Thyroid gland (tissue), 4 donors: ENCODE measurements at regions not wholly inside any gene's neighbourhood (a gene's known extent, or its start where the extent isn't known, plus 50 kb on each side); places are given as distances from the start of the nearest gene placed in this dataset.

ENCODE experiments used
- DNase-seq, 2 donors: peaks; one replicate each; pipeline ENCODE4 v3.0.0-alpha.2; 2019
- H3K27ac ChIP-seq, 3 donors: fragments of 200-600 bp; sonication (generic); 1 replicate in 2 of 3; 2 replicates in 1 of 3; pipeline ENCODE4 v1.5.1; 2016 to 2019; ENCODE audit warnings: mild to moderate bottlenecking in 1 of 3, moderate library complexity in 1 of 3
- H3K27me3 ChIP-seq: fragments of 200-600 bp; sonication (generic); one replicate; pipeline ENCODE4 v1.5.1; 2019
- H3K36me3 ChIP-seq, 2 donors: fragments of 200-600 bp; sonication (generic); one replicate each; pipeline ENCODE4 v1.5.1; 2016 to 2019
- H3K4me1 ChIP-seq, 2 donors: fragments of 200-600 bp; sonication (generic); one replicate each; pipeline ENCODE4 v1.5.1; 2017 to 2019
- H3K4me3 ChIP-seq, 3 donors: fragments of 200-600 bp; sonication (generic); replicated peaks in 1 of 3; 1 replicate in 2 of 3; 2 replicates in 1 of 3; pipeline ENCODE4 v1.5.1; 2016; ENCODE audit warnings: mild to moderate bottlenecking in 1 of 3
- H3K9me3 ChIP-seq: fragments of 200-600 bp; sonication (generic); one replicate; pipeline ENCODE4 v1.5.1; 2017
- POLR2A ChIP-seq, 2 donors: fragments of 450-650 bp; IDR thresholded peaks; one replicate each; pipeline ENCODE4 v1.6.1; 2017; ENCODE audit warnings: antibody characterized with exemption in 2 of 2, mild to moderate bottlenecking in 2 of 2, moderate library complexity in 1 of 2
- WGBS, 2 donors: methylation state at CpG; one replicate each; pipeline ENCODE4 v1.1.5; 2017; 5-methylcytosine and 5-hydroxymethylcytosine counted together
- intact Hi-C: fragments of 100-400 bp; cut with DNase I; formaldehyde crosslinking; loops from one replicate; pipeline ENCODE4 v1.15.1; 2023
- TF ChIP-seq, protein P1 (sequence below), 6 experiments: fragments of 200-600 bp in 3 of 6; fragments of 450-650 bp in 3 of 6; sonication (generic) in 3 of 6; IDR thresholded peaks; one replicate each; pipeline ENCODE4 v1.5.1; 2016 to 2019; ENCODE audit warnings: antibody characterized with exemption in 6 of 6, mild to moderate bottlenecking in 2 of 6, inconsistent platforms in 1 of 6, moderate library complexity in 1 of 6

DNA sequence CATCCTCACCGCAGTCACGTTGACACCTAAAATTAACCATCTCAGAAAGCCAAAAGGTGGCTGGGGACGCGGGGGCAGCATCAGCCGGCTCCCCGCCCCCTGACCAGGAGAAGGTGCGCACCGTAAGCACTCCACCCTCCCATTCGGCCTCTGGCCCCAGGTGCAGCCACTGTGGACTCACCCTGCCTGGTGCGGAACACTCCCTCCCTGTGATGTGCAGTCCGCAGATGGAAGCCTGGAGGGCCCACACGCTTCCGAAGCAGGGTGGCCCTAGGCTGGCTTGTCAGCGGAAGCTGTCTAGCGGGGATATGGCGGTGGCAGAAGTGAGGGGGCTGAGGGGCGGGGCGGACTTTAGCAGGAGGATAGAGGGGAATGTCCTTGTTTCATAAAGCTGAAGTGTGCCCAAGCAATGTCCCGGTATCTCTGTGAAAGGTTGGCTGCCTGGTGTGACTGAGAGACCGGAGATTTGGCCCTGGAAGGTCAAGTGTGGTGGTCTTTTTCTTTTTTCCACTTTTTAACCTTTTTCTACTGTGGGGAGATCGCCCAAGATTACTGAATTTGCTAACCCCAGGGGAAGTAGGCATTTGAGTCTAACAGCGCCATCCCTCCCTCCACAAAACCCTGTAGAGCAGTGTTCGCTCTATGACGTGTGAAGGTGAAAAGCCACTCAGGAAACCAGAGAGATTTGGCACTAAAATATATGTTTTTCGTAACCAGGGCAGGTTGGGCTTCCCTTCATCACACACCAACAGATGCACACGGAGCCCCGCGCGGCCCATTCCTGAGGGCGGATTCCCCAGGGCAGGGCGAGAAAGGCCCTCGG lies 74.7 kb downstream of the CXCL12 start:
- H3K4me3 ChIP-seq = no peak overlapping the region
- no peaks in the 10 kb centered on the region for H3K9me3 ChIP-seq
- 90 to 92% methylated on average over 28 to 29 of the region's 32 CpGs for WGBS, 2 donors
- H3K27me3 ChIP-seq = no peaks in the 10 kb centered on the region
- TF ChIP-seq, protein P1, sequence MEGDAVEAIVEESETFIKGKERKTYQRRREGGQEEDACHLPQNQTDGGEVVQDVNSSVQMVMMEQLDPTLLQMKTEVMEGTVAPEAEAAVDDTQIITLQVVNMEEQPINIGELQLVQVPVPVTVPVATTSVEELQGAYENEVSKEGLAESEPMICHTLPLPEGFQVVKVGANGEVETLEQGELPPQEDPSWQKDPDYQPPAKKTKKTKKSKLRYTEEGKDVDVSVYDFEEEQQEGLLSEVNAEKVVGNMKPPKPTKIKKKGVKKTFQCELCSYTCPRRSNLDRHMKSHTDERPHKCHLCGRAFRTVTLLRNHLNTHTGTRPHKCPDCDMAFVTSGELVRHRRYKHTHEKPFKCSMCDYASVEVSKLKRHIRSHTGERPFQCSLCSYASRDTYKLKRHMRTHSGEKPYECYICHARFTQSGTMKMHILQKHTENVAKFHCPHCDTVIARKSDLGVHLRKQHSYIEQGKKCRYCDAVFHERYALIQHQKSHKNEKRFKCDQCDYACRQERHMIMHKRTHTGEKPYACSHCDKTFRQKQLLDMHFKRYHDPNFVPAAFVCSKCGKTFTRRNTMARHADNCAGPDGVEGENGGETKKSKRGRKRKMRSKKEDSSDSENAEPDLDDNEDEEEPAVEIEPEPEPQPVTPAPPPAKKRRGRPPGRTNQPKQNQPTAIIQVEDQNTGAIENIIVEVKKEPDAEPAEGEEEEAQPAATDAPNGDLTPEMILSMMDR (IDR thresholded peaks at IDR 0.05) = no peak
- TF ChIP-seq POLR2A (IDR thresholded peaks at IDR 0.05) = no peak
- DNase-seq = no peak
- intact Hi-C loops = loop anchor here (5.0 kb wide), 3 partner anchors 77 to 638 kb away; partner anchors contain the start of gene CXCL12
- H3K36me3 ChIP-seq = no peaks in the 10 kb centered on the region
- H3K4me1 ChIP-seq = peaks cover 4 to 16% of the 10 kb centered on the region in 2 donors
- H3K27ac ChIP-seq = no peak overlapping the region

DNA sequence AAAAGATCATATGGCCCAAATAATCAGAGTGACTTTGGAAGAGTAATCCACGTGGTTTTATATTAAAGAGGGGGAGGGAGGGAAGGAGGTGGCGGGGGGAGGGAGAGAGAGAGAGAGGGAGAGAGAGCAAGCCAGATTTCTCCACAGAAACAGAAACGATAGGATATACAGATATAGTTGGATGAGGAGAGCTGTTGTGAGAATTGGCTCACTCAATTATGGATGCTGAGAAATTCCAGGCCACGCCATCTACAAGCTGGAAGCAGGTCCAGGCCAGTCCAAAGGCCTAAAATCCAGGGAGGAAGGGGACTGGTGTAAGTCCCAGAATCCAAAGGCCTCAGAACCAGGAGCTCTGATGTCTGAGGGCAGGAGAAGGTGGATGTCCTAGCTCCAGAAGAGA lies 75.5 kb downstream of the CXCL12 start:
- intact Hi-C loops = no loop called here
- no peak overlapping the region for H3K4me3 ChIP-seq
- TF ChIP-seq, protein P1 (IDR thresholded peaks at IDR 0.05) = no peak
- no peak for TF ChIP-seq POLR2A (IDR thresholded peaks at IDR 0.05)
- no peaks in the 10 kb centered on the region for H3K27me3 ChIP-seq
- WGBS, 2 donors = 63 to 82% methylated on average over 4 of the region's 4 CpGs
- no peaks in the 10 kb centered on the region for H3K36me3 ChIP-seq
- H3K9me3 ChIP-seq = no peaks in the 10 kb centered on the region
- peaks cover 4 to 15% of the 10 kb centered on the region in 2 donors for H3K4me1 ChIP-seq
- DNase-seq = no peak
- H3K27ac ChIP-seq = no peak overlapping the region

DNA sequence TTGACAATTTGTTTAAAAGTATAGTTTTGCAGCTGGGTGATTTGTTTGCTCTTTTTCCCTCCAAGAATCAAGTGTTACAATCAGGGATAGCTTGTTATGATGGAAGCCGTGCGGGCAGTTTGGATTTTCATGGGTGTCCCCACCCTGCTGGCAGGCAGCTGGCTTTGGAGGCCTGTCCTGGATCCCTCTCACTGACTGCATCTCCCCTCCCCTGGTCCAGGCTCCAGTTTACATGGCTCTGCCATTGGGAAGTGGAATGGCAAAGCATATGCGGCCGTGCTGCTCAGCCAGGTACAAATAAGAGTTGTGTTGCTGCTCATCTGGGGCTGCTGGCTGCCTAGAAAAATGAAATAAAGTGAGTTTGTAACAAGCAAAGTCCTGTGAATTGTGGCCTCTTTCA lies 76.0 kb downstream of the CXCL12 start:
- Histone ChIP-seq H3K4me3 (no peak overlapping the region), H3K9me3 (no peaks in the 10 kb centered on the region), H3K36me3 (no peaks in the 10 kb centered on the region), H3K4me1 (peaks cover 4 to 11% of the 10 kb centered on the region in 2 donors), H3K27ac (no peak overlapping the region), H3K27me3 (no peaks in the 10 kb centered on the region)
- DNase-seq = no peak
- 91 to 97% methylated on average over 4 of the region's 4 CpGs for WGBS, 2 donors
- TF ChIP-seq, protein P1 (IDR thresholded peaks at IDR 0.05) = no peak
- TF ChIP-seq POLR2A (IDR thresholded peaks at IDR 0.05) = no peak
- intact Hi-C loops = no loop called here

DNA sequence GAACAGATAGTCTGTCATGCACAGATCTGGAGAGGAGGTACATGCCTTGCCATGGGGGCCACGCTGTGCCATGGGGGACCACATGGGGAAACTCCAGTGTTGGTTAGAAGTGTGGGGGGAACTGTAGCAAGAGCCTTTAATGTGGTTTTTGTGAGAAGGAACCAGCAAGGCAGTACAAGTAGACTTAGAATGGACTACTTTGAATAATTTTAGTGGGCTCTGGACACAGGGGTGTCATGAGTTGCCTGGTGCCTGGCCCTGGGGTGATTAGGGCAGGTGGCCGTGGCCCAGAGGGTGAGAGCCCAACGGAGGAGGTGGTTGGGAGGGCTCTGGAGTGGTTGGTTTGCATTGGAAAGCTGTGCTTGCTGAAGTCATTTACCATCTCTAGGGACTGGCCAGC lies 77.2 kb downstream of the CXCL12 start:
- intact Hi-C loops = no loop called here
- no peaks in the 10 kb centered on the region for H3K36me3 ChIP-seq
- 87 to 100% methylated on average over 3 of the region's 3 CpGs for WGBS, 2 donors
- H3K27me3 ChIP-seq = no peaks in the 10 kb centered on the region
- no peak overlapping the region for H3K27ac ChIP-seq
- DNase-seq = no peak
- H3K4me3 ChIP-seq = no peak overlapping the region
- TF ChIP-seq, protein P1 (IDR thresholded peaks at IDR 0.05) = no peak
- TF ChIP-seq POLR2A (IDR thresholded peaks at IDR 0.05) = no peak
- peaks cover 4 to 8% of the 10 kb centered on the region in 2 donors for H3K4me1 ChIP-seq
- H3K9me3 ChIP-seq = no peaks in the 10 kb centered on the region

DNA sequence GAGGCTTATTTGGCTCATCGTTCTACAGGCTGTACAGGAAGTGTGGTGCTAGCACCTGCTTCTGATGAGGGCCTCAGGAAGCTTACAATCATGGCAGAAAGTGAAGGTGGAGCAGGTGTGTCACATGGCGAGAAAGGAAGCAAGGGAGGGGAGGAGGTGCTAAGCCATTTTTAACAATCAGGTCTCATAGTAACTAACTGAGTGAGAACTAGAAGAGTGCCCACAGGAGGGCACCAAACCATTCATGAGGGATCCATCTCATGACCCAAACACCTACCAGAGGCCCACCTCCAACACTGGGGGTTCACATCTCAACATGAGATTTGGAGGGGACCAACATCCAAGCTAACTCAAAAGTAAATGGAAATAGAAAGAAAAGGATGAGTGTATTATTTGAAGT lies 78.1 kb downstream of the CXCL12 start:
- H3K4me1 ChIP-seq = peaks cover 4 to 8% of the 10 kb centered on the region in 2 donors
- TF ChIP-seq POLR2A (IDR thresholded peaks at IDR 0.05) = no peak
- TF ChIP-seq, protein P1 (IDR thresholded peaks at IDR 0.05) = peak in 3 of 6 experiments; percentile 36 to 45 (median 42)
- intact Hi-C loops = no loop called here
- peak; percentile 37 to 55 for DNase-seq
- no peak overlapping the region for H3K27ac ChIP-seq
- H3K4me3 ChIP-seq = no peak overlapping the region
- H3K9me3 ChIP-seq = no peaks in the 10 kb centered on the region
- 79 to 83% methylated on average over 2 of the region's 2 CpGs for WGBS, 2 donors
- H3K36me3 ChIP-seq = no peaks in the 10 kb centered on the region
- no peaks in the 10 kb centered on the region for H3K27me3 ChIP-seq
